ENCODE measurements at regions not wholly inside any gene's neighbourhood (a gene's known extent, or its start where the extent isn't known, plus 50 kb on each side); places are given as distances from the start of the nearest gene placed in this dataset.
"Not testable (repeated sequence)": the region's sequence is repeated elsewhere in the genome, so short reads cannot be mapped to it uniquely, and the experiment has no call there.

- DNase-seq (ENCODE audit: low read depth, low spot score) = peak; percentile 47
- in situ Hi-C loops (cut with HindIII; ENCODE audit: low sequenced_read_pairs) = no loop called here
- H3K4me3 ChIP-seq (ENCODE audit: low read depth, low read length) = no peak overlapping the region
- TF ChIP-seq CTCF (IDR thresholded peaks at IDR 0.05; ENCODE audit: low read depth, low read length) = no peak
Observed at GRCh38 chr6:49326347-49326746, 136.7 kb downstream of the MMUT start.

GRCh38 chr6:49325891-49326290 is 137.2 kb downstream of the MMUT start:
- in situ Hi-C loops (cut with HindIII; ENCODE audit: low sequenced_read_pairs) = no loop called here
- DNase-seq (ENCODE audit: low read depth, low spot score) = peak; percentile 4
- no peak overlapping the region for H3K4me3 ChIP-seq (ENCODE audit: low read depth, low read length)
- TF ChIP-seq CTCF (IDR thresholded peaks at IDR 0.05; ENCODE audit: low read depth, low read length) = no peak

GRCh38 chr6:49322861-49323260 is 140.2 kb downstream of the MMUT start:
- H3K4me3 ChIP-seq (ENCODE audit: low read depth, low read length) = no peak overlapping the region
- in situ Hi-C loops (cut with HindIII; ENCODE audit: low sequenced_read_pairs) = no loop called here
- no peak for DNase-seq (ENCODE audit: low read depth, low spot score)
- TF ChIP-seq CTCF (IDR thresholded peaks at IDR 0.05; ENCODE audit: low read depth, low read length) = no peak

GRCh38 chr6:49321561-49322072 is 141.4 kb downstream of the MMUT start:
- DNase-seq (ENCODE audit: low read depth, low spot score) = no peak
- in situ Hi-C loops (cut with HindIII; ENCODE audit: low sequenced_read_pairs) = no loop called here
- no peak overlapping the region for H3K4me3 ChIP-seq (ENCODE audit: low read depth, low read length)
- no peak for TF ChIP-seq CTCF (IDR thresholded peaks at IDR 0.05; ENCODE audit: low read depth, low read length)

GRCh38 chr6:49305010-49305409 is 158.0 kb downstream of the MMUT start:
- in situ Hi-C loops (cut with HindIII; ENCODE audit: low sequenced_read_pairs) = no loop called here
- no peak for TF ChIP-seq CTCF (IDR thresholded peaks at IDR 0.05; ENCODE audit: low read depth, low read length)
- DNase-seq (ENCODE audit: low read depth, low spot score) = no peak
- no peak overlapping the region for H3K4me3 ChIP-seq (ENCODE audit: low read depth, low read length)

GRCh38 chr6:49304393-49304792 is 158.7 kb downstream of the MMUT start:
- in situ Hi-C loops (cut with HindIII; ENCODE audit: low sequenced_read_pairs); H3K4me3 ChIP-seq (ENCODE audit: low read depth, low read length); DNase-seq (ENCODE audit: low read depth, low spot score): not testable (repeated sequence)

- no peak for DNase-seq (ENCODE audit: low read depth, low spot score)
- no peak overlapping the region for H3K4me3 ChIP-seq (ENCODE audit: low read depth, low read length)
- TF ChIP-seq CTCF (IDR thresholded peaks at IDR 0.05; ENCODE audit: low read depth, low read length) = no peak
- in situ Hi-C loops (cut with HindIII; ENCODE audit: low sequenced_read_pairs) = no loop called here
Observed at GRCh38 chr6:49300911-49301310, 162.1 kb downstream of the MMUT start.

All from astrocyte of the spinal cord (primary cell).